ENCODE measurements at regions not wholly inside any gene's neighbourhood (a gene's known extent, or its start where the extent isn't known, plus 50 kb on each side); places are given as distances from the start of the nearest gene placed in this dataset.

DNA sequence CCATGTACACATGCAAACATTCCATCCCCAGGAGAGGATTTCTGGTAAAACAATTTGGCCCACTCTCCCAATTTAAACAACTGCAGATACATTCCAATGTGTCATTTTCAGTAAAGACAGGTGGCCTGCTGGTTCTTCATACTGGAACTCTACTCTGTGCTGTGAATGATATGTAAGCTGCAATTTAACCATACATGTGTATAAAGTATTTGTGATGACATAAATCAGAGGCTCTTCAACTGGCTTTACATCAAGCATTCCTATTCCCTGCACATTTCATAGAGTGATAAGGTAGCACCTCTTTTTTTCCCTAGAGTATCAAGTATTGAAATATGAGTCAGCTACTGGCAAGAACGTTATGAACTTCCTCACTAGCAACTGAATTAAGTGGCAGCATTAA lies 649.5 kb upstream of the ADGRL2 start:
- Mint-ChIP-seq H3K27me3 (no peaks in the 10 kb centered on the region), H3K4me1 (no peaks in the 10 kb centered on the region), H3K4me3 (no peak overlapping the region), H3K9me3 (peaks cover 2% of the 10 kb centered on the region), H3K27ac (no peak overlapping the region), H3K36me3 (ENCODE audit: low read depth) (no peaks in the 10 kb centered on the region)
- DNase-seq: no peak
- CTCF ChIA-PET: no interaction called here
- TF ChIP-seq, protein P1, sequence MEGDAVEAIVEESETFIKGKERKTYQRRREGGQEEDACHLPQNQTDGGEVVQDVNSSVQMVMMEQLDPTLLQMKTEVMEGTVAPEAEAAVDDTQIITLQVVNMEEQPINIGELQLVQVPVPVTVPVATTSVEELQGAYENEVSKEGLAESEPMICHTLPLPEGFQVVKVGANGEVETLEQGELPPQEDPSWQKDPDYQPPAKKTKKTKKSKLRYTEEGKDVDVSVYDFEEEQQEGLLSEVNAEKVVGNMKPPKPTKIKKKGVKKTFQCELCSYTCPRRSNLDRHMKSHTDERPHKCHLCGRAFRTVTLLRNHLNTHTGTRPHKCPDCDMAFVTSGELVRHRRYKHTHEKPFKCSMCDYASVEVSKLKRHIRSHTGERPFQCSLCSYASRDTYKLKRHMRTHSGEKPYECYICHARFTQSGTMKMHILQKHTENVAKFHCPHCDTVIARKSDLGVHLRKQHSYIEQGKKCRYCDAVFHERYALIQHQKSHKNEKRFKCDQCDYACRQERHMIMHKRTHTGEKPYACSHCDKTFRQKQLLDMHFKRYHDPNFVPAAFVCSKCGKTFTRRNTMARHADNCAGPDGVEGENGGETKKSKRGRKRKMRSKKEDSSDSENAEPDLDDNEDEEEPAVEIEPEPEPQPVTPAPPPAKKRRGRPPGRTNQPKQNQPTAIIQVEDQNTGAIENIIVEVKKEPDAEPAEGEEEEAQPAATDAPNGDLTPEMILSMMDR (IDR thresholded peaks at IDR 0.05): no peak
- intact Hi-C loops (cut with micrococcal nuclease): no loop called here
- POLR2A ChIA-PET: no interaction called here
- ATAC-seq (ENCODE audit: low read depth): no peak

DNA sequence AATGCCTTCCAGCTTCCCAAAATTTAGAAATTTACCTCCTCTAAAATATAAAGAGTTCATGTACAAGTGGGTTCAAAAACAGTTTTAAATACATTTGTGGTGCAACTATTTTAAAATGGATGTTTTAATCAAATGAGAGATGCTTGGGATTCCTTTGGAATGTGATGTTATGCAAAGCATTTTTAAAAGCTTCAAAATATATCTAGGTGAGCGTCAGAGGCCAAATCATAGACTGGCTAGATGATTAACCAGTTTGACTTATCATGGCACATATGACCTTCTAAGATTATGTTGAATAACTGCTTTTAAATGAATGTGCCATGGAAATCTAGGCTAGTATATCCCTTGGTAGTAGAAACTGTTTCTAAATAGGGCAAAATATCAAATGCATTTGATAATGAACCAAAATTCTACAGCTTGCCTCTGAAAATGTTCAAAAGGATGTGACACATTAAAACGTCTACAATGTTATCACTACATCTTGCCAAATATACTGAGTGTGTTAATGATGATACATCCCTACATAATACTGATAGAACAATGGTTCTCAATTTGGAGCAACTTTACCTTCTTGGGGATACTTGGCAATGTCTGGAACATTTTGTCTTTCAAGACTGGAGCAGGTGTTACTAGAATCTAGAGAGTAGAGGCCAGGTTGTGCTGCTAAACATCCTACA lies 650.9 kb upstream of the ADGRL2 start:
- ATAC-seq (ENCODE audit: low read depth): no peak
- no peaks in the 10 kb centered on the region for H3K4me1 Mint-ChIP-seq
- no peaks in the 10 kb centered on the region for H3K27me3 Mint-ChIP-seq
- peaks cover 2% of the 10 kb centered on the region for H3K9me3 Mint-ChIP-seq
- ChIA-PET POLR2A (no interaction called here), CTCF (no interaction called here)
- DNase-seq: no peak
- TF ChIP-seq, protein P1 (IDR thresholded peaks at IDR 0.05): no peak
- no peaks in the 10 kb centered on the region for H3K36me3 Mint-ChIP-seq (ENCODE audit: low read depth)
- intact Hi-C loops (cut with micrococcal nuclease): no loop called here
- H3K4me3 Mint-ChIP-seq: no peak overlapping the region
- H3K27ac Mint-ChIP-seq: no peak overlapping the region

DNA sequence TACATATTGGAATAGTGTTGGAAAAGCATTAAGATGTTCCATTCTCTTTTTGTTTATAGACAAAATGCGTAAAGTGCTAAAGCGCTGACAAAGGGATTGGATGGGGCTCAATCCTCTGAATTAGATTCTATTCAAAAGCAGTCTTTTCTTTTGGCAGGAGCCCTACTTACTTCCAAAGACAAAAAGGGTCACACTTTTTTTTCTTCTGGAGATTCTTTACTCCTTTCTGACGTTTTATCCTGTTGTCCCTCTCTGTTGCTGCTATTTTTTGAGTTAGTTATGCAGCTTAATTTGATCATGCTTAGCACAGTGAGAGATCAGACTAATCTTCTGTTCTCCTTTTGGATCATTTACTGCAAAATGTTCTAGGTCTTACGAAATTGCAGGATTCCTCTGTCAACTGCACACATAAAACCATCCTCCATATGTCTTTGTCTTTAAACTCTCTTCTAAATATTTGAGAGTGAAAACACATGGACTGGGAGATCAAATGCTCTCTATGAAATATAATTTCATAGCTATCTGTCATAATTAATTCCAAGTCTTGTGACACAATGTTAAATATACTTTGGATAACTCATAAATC lies 656.4 kb upstream of the ADGRL2 start:
- Mint-ChIP-seq H3K36me3 (ENCODE audit: low read depth) (no peaks in the 10 kb centered on the region), H3K9me3 (peaks cover 6% of the 10 kb centered on the region), H3K27ac (no peak overlapping the region), H3K4me1 (no peaks in the 10 kb centered on the region), H3K4me3 (no peak overlapping the region), H3K27me3 (no peaks in the 10 kb centered on the region)
- ChIA-PET CTCF (no interaction called here), POLR2A (no interaction called here)
- TF ChIP-seq, protein P1 (IDR thresholded peaks at IDR 0.05): no peak
- ATAC-seq (ENCODE audit: low read depth) (no peak), DNase-seq (no peak)
- intact Hi-C loops (cut with micrococcal nuclease): no loop called here

DNA sequence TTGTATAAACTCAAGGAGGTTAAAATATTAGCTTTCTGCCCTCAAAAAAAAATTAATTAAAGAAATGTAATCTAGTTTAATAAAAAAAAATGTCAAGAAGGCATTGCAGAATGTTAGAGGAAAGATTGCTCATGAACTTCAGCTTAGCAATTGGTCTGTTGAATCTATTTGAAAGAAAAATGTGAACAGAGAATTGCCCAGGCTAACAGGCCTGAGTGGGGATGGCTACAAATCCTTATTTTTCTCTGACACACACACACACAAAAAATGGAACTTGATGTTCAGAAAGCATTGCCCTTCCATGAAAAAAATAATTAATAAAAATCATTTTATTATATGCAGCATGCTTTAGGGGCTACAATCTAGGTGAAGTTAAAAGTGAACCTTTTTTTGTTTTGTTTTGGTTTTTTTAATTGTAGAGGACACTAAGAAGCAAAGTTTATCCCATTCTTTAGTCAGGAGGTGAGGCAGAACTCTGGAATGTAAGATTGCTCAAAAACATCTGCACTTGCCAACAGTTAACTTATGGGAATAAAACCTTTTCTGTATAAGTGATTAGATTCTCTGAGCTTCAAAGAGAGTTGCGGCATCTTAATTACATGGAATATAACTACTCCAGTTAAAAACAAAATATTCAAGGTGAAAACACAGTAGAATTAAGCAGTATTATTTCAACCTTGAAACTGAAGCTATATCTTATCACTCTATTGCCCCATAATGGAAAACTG lies 658.5 kb upstream of the ADGRL2 start:
- ChIA-PET POLR2A (no interaction called here), CTCF (no interaction called here)
- no peak overlapping the region for H3K27ac Mint-ChIP-seq
- no peak overlapping the region for H3K4me3 Mint-ChIP-seq
- ATAC-seq (ENCODE audit: low read depth) (no peak), DNase-seq (no peak)
- intact Hi-C loops (cut with micrococcal nuclease): no loop called here
- no peaks in the 10 kb centered on the region for H3K36me3 Mint-ChIP-seq (ENCODE audit: low read depth)
- TF ChIP-seq, protein P1 (IDR thresholded peaks at IDR 0.05): no peak
- no peaks in the 10 kb centered on the region for H3K4me1 Mint-ChIP-seq
- H3K9me3 Mint-ChIP-seq: peaks cover 6% of the 10 kb centered on the region
- no peaks in the 10 kb centered on the region for H3K27me3 Mint-ChIP-seq

DNA sequence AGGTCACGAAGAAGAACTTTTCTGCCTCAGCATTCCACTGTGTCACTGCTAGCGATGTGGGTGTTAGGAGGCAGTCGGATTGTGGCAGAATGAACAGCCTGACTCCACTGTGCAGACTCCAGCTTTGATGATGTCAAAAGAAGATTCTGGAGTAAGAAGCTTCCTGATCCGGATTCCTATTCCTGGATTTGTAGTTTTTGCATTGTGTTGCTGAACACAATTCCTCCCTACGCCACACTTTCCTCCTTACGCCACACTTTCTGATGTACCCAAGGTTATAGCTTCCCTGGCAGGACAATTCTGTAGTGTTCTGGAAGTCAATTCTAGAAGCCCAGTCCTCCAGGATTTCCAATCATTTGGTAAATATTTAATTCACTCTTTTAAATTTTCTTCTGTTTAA lies 665.2 kb upstream of the ADGRL2 start:
- Mint-ChIP-seq H3K9me3 (peaks cover 6% of the 10 kb centered on the region), H3K36me3 (ENCODE audit: low read depth) (no peaks in the 10 kb centered on the region), H3K4me3 (no peak overlapping the region), H3K27ac (no peak overlapping the region), H3K4me1 (no peaks in the 10 kb centered on the region), H3K27me3 (no peaks in the 10 kb centered on the region)
- DNase-seq (no peak), ATAC-seq (ENCODE audit: low read depth) (no peak)
- POLR2A ChIA-PET: no interaction called here
- TF ChIP-seq, protein P1 (IDR thresholded peaks at IDR 0.05): no peak
- intact Hi-C loops (cut with micrococcal nuclease): no loop called here
- CTCF ChIA-PET: no interaction called here
